Gastroesophageal sphincter (tissue), 4 donors: ENCODE measurements at regions not wholly inside any gene's neighbourhood (a gene's known extent, or its start where the extent isn't known, plus 50 kb on each side); places are given as distances from the start of the nearest gene placed in this dataset.

Experiments
- ATAC-seq: fragments of 150-250 bp; one replicate; pipeline ENCODE4 v1.9.1; 2016; ENCODE audit warnings: mild to moderate bottlenecking, moderate library complexity
- H3K27ac ChIP-seq, 4 donors: fragments of 200-600 bp; sonication (generic) in 3 of 4; 1 replicate in 3 of 4; 2 replicates in 1 of 4; pipeline ENCODE4 v1.5.1; 2016 to 2019
- H3K27me3 ChIP-seq: fragments of 200-600 bp; sonication (generic); one replicate; pipeline ENCODE4 v1.5.1; 2019
- H3K36me3 ChIP-seq, 2 donors: fragments of 200-600 bp; sonication (generic); one replicate each; pipeline ENCODE4 v1.5.1; 2019; ENCODE audit warnings: control low read depth in 1 of 2
- H3K4me1 ChIP-seq, 3 donors: fragments of 200-600 bp; sonication (generic); 1 replicate in 2 of 3; 2 replicates in 1 of 3; pipeline ENCODE4 v1.5.1; 2016 to 2019; ENCODE audit warnings: control low read depth in 2 of 3
- H3K4me3 ChIP-seq, 2 donors: fragments of 200-600 bp; sonication (generic); one replicate each; pipeline ENCODE4 v1.5.1; 2019; ENCODE audit warnings: mild to moderate bottlenecking in 1 of 2, moderate library complexity in 1 of 2
- H3K9me3 ChIP-seq, 3 donors: fragments of 200-600 bp; sonication (generic); one replicate each; pipeline ENCODE4 v1.5.1; 2017 to 2019; ENCODE audit warnings: control low read depth in 2 of 3
- EP300 ChIP-seq: sonication (generic); formaldehyde crosslinking; IDR thresholded peaks from one replicate; pipeline ENCODE4 v1.6.1; 2017; ENCODE audit warnings: antibody characterized with exemption, mild to moderate bottlenecking
- POLR2A ChIP-seq, 2 donors: fragments of 450-650 bp; IDR thresholded peaks; one replicate each; pipeline ENCODE4 v1.6.1; 2017; ENCODE audit warnings: antibody characterized with exemption in 2 of 2, mild to moderate bottlenecking in 2 of 2, moderate library complexity in 1 of 2
- POLR2AphosphoS5 ChIP-seq: sonication (generic); formaldehyde crosslinking; IDR thresholded peaks from one replicate; pipeline ENCODE4 v1.6.1; 2017; ENCODE audit warnings: antibody characterized with exemption
- WGBS, 2 donors: methylation state at CpG; one replicate each; pipeline ENCODE4 v1.1.5; 2018; ENCODE audit warnings: low coverage in 1 of 2; 5-methylcytosine and 5-hydroxymethylcytosine counted together
- TF ChIP-seq, protein P1 (sequence below), 4 experiments: fragments of 200-600 bp in 2 of 4; fragments of 450-650 bp in 2 of 4; sonication (generic) in 1 of 4; IDR thresholded peaks; one replicate each; pipeline ENCODE4 v1.5.1; 2017 to 2019; ENCODE audit warnings: antibody characterized with exemption in 4 of 4, mild to moderate bottlenecking in 2 of 4, moderate library complexity in 2 of 4

DNA sequence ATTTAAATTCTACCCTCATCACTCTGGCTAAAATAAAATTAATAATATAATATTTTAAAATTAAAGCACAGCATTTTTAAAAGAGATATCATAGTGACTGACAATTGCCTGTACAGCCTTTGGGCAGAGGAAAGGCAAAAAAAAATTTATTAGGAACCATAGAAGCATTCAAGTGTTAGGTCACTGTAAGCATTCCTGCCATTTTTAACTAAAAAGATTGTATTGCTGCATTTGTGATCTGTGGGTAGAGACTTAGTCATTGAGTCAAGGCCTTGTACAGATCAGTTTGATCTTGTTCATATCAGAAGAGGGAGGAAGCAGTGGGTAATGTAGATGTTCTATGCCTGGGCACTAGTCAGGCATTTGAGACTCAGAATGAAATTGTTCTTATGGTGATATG lies 109.9 kb downstream of the LYPLAL1 start:
- Histone ChIP-seq H3K9me3 (no peaks in the 10 kb centered on the region), H3K36me3 (no peaks in the 10 kb centered on the region), H3K27ac (no peak overlapping the region), H3K4me3 (no peak overlapping the region), H3K27me3 (no peaks in the 10 kb centered on the region), H3K4me1 (no peaks in the 10 kb centered on the region)
- ATAC-seq, result no peak
- no peak for TF ChIP-seq POLR2A (IDR thresholded peaks at IDR 0.05)
- TF ChIP-seq EP300, result no peak
- TF ChIP-seq POLR2AphosphoS5, result no peak
- TF ChIP-seq, protein P1, sequence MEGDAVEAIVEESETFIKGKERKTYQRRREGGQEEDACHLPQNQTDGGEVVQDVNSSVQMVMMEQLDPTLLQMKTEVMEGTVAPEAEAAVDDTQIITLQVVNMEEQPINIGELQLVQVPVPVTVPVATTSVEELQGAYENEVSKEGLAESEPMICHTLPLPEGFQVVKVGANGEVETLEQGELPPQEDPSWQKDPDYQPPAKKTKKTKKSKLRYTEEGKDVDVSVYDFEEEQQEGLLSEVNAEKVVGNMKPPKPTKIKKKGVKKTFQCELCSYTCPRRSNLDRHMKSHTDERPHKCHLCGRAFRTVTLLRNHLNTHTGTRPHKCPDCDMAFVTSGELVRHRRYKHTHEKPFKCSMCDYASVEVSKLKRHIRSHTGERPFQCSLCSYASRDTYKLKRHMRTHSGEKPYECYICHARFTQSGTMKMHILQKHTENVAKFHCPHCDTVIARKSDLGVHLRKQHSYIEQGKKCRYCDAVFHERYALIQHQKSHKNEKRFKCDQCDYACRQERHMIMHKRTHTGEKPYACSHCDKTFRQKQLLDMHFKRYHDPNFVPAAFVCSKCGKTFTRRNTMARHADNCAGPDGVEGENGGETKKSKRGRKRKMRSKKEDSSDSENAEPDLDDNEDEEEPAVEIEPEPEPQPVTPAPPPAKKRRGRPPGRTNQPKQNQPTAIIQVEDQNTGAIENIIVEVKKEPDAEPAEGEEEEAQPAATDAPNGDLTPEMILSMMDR (IDR thresholded peaks at IDR 0.05), result no peak

DNA sequence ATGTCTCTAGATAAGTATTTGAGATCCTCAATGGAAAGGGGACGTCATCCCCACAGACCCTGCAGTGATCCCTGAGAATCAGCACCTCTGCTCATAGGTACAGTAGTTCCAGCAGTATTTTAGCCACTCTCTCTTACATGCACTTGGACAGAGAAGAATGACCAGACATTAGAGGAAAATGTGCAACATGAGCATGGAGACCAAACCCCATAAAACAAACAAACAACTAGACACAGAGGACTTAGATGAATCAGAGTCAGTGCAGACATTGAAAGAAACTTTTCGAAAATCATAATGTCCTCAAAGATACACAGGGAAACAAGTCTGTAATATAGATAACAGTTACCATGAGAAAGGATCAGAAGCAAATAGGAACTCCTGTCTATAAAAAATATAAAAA lies 108.2 kb downstream of the LYPLAL1 start:
- Histone ChIP-seq H3K36me3 (no peaks in the 10 kb centered on the region), H3K27me3 (no peaks in the 10 kb centered on the region), H3K27ac (no peak overlapping the region), H3K4me1 (no peaks in the 10 kb centered on the region), H3K4me3 (no peak overlapping the region), H3K9me3 (no peaks in the 10 kb centered on the region)
- 100% methylated on average over 1 of the region's 2 CpGs for WGBS, 2 donors
- no peak for ATAC-seq
- TF ChIP-seq POLR2AphosphoS5, result no peak
- no peak for TF ChIP-seq POLR2A (IDR thresholded peaks at IDR 0.05)
- TF ChIP-seq EP300, result no peak
- TF ChIP-seq, protein P1 (IDR thresholded peaks at IDR 0.05), result no peak

DNA sequence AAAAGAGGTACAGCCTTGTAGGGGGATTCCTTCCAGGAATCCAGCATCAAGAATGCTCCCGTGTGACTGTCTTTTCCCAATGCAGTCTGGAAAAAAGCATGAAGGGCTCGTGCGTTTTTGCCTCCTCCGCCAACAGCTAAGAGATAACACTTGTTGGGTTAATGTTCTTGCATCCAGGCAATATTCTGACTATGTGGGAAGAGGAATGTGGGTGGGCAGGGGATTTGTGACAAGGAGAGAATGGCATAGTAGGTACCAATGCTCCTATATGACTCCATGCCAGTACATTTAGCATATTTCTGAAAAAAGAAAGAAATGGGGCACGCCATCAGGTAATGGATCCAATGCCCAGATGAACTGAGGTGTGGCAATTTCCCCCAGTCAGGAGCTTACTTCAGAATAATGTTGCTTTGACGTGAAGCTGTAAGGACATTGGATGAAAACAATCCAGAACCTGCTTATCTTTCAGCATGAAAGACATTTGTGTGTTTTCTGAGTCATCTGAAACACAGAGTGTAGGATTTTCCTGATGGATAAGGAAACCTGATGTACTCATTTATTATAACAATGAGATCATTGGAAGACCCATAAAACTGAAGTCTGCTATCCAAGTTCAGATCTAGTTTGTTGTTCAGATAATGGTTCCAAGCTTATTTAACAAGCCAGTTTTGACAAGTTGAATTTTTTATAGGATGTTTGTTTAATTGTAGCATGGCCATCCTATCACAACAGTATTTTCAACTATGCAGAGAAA lies 105.5 kb downstream of the LYPLAL1 start:
- Histone ChIP-seq H3K27ac (no peak overlapping the region), H3K27me3 (no peaks in the 10 kb centered on the region), H3K9me3 (no peaks in the 10 kb centered on the region), H3K36me3 (no peaks in the 10 kb centered on the region), H3K4me3 (no peak overlapping the region), H3K4me1 (no peaks in the 10 kb centered on the region)
- ATAC-seq, result no peak
- TF ChIP-seq EP300 (no peak), POLR2AphosphoS5 (no peak)
- 80 to 96% methylated on average over 5 to 6 of the region's 6 CpGs for WGBS, 2 donors

DNA sequence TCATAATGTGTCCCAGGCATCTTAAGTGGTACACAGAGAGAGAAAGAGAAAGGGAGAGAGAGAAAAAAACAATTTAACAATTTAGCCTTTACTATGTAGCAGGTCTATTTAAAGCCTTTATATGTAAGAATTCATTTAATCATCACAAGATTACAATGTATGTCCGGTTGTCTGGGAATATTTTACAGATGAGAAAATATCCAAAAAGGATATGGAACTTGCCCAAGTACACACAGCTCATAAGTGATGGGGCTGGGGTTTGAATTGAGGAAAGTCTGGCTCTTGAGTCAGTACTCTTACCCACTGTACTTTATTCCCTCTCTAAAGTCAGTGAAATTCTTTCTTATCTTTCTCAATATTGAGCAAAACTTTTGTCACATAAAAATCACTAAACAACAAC lies 104.6 kb downstream of the LYPLAL1 start:
- H3K4me3 ChIP-seq, result no peak overlapping the region
- no peaks in the 10 kb centered on the region for H3K27me3 ChIP-seq
- no peaks in the 10 kb centered on the region for H3K4me1 ChIP-seq
- H3K9me3 ChIP-seq, result no peaks in the 10 kb centered on the region
- no peaks in the 10 kb centered on the region for H3K36me3 ChIP-seq
- ATAC-seq, result no peak
- H3K27ac ChIP-seq, result no peak overlapping the region
- 44 to 45% methylated on average over 1 of the region's 1 CpG for WGBS, 2 donors
- TF ChIP-seq, protein P1 (IDR thresholded peaks at IDR 0.05), result no peak
- no peak for TF ChIP-seq EP300
- TF ChIP-seq POLR2AphosphoS5, result no peak
- TF ChIP-seq POLR2A (IDR thresholded peaks at IDR 0.05), result no peak

DNA sequence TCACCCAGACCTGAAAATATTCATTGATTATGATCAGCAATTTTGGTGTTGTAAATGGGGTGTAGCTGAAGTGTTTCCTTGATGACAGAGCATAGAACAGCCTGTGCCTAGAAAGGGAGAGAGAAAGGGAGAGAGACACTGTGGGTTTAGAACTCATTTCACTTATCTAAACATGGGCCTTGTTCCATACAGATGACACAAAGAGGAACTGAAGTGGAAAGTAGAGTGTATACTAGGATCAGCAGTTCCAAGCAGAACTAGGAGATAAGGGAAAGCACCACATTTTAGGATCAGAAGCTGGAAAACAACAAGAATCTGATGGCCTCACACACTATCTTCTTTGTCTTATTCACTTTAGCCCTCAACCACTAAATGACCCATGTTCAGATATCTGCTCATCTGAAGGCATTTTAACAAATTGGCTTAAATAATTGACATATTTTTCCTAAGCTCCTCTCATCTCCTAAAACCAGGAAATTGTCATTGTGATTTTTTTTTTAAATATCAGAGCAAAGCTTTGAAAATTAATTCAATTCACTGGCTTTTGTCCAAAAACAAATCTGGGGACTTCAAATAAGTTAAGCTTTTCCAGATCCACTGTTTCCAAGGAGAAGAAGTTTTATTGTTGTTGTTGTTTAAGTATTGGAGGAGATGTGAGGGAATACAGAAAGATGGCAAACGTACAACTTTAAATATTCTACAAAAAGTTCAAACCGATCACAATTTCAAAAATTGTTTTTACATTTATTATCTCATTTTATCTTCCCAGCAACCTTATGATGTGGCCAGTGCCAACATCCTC lies 103.8 kb downstream of the LYPLAL1 start:
- Histone ChIP-seq H3K9me3 (no peaks in the 10 kb centered on the region), H3K27me3 (no peaks in the 10 kb centered on the region), H3K4me3 (no peak overlapping the region), H3K4me1 (no peaks in the 10 kb centered on the region), H3K36me3 (no peaks in the 10 kb centered on the region), H3K27ac (no peak overlapping the region)
- WGBS, 2 donors, result 52 to 70% methylated on average over 2 of the region's 2 CpGs
- TF ChIP-seq EP300 (no peak), POLR2A (IDR thresholded peaks at IDR 0.05) (no peak), POLR2AphosphoS5 (no peak)
- TF ChIP-seq, protein P1 (IDR thresholded peaks at IDR 0.05), result no peak
- ATAC-seq, result no peak
